ENCODE measurements at regions not wholly inside any gene's neighbourhood (a gene's known extent, or its start where the extent isn't known, plus 50 kb on each side); places are given as distances from the start of the nearest gene placed in this dataset.

DNA sequence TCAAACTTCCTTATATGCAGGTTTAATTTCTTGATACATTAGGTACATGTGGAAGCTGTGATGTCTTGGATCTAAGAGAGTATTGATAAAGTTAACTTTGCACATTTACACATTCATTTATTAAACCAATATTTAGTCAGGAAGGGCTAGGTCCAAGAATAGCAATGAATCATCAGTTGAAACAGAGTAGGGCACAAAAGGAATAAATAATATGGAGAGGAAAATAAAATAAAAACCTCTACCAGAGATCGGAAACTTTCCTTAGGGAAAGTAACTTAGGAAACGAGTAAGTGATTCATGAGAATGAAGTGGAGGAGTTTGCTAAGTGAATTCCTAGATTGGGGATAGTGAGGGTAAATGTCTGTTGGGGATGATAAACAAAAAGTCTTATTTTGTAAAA, 259.4 kb upstream of the DACH1 start:
- H3K9me2 ChIP-seq (ENCODE audit: insufficient read depth) = no peaks in the 10 kb centered on the region
- CTCF ChIA-PET = no interaction called here
- intact Hi-C loops (cut with micrococcal nuclease) = no loop called here
- H3K4me3 ChIP-seq (replicated peaks in 1 of 2; ENCODE audit: low read depth in 1 of 2, low read length in 2 of 2) = no peak overlapping the region
- H3K9me3 ChIP-seq (ENCODE audit: control insufficient read depth in 1 of 2, insufficient read depth in 1 of 2, low read depth in 1 of 2, low read length in 2 of 2) = no peaks in the 10 kb centered on the region; a peak in 1 of 4 replicates
- H3K36me3 ChIP-seq (ENCODE audit: control insufficient read depth in 1 of 2, insufficient read depth in 2 of 2, low read length in 2 of 2) = no peaks in the 10 kb centered on the region
- ATAC-seq (no peak), DNase-seq (ENCODE audit: low read depth, low spot score) (no peak)
- no peaks in the 10 kb centered on the region for H3K4me1 ChIP-seq (ENCODE audit: control insufficient read depth in 1 of 2, insufficient read depth in 2 of 2, low read length in 2 of 2)
- H3K79me2 ChIP-seq (ENCODE audit: insufficient read depth, low read length) = no peaks in the 10 kb centered on the region
- no peaks in the 10 kb centered on the region for H4K20me1 ChIP-seq (ENCODE audit: insufficient read depth)
- POLR2A ChIA-PET = no interaction called here
- H2AFZ ChIP-seq (ENCODE audit: low read depth, low read length, poor library complexity, severe bottlenecking) = no peak overlapping the region
- no TSS peak for BruUV-seq (replicated peaks)
- no peak overlapping the region for H3K9ac ChIP-seq (ENCODE audit: low read length)
- H3K27ac ChIP-seq (ENCODE audit: low read depth, low read length) = no peak overlapping the region
- no peak overlapping the region for H3K4me2 ChIP-seq (ENCODE audit: low read length)
- no peaks in the 10 kb centered on the region for H3K27me3 ChIP-seq (ENCODE audit: insufficient read depth, low read length)
- TF ChIP-seq ZBTB33 (IDR thresholded peaks at IDR 0.05; ENCODE audit: extremely low read depth, insufficient replicate concordance, low read length) (no peak), SP1 (IDR thresholded peaks at IDR 0.05; ENCODE audit: low read depth) (no peak), ZNF274 (IDR thresholded peaks at IDR 0.05; ENCODE audit: low read depth, low read length) (no peak), RAD21 (IDR thresholded peaks at IDR 0.05; ENCODE audit: low read depth) (no peak), ATF3 (IDR thresholded peaks at IDR 0.05) (no peak), POLR2AphosphoS5 (IDR thresholded peaks at IDR 0.05; ENCODE audit: low read depth, low read length) (no peak), JUND (IDR thresholded peaks at IDR 0.05) (no peak), TCF7L2 (IDR thresholded peaks at IDR 0.05; ENCODE audit: borderline replicate concordance, extremely low read depth, insufficient read depth, insufficient read length) (no peak), CEBPB (IDR thresholded peaks at IDR 0.05; ENCODE audit: low read depth) (no peak), EZH2 (IDR thresholded peaks at IDR 0.05) (no peak), SIN3A (IDR thresholded peaks at IDR 0.05; ENCODE audit: low read depth) (no peak), CBX3 (IDR thresholded peaks at IDR 0.05; ENCODE audit: low read depth) (no peak), ELF1 (IDR thresholded peaks at IDR 0.05; ENCODE audit: borderline replicate concordance, low read depth) (no peak), EZH2phosphoT487 (IDR thresholded peaks at IDR 0.05; ENCODE audit: borderline replicate concordance) (no peak), EGR1 (IDR thresholded peaks at IDR 0.05; ENCODE audit: low read depth) (no peak), ZFX (IDR thresholded peaks at IDR 0.05) (no peak), YY1 (IDR thresholded peaks at IDR 0.05; ENCODE audit: extremely low read depth, insufficient replicate concordance, low read depth, low read length) (no peak)
- TF ChIP-seq, protein P1, sequence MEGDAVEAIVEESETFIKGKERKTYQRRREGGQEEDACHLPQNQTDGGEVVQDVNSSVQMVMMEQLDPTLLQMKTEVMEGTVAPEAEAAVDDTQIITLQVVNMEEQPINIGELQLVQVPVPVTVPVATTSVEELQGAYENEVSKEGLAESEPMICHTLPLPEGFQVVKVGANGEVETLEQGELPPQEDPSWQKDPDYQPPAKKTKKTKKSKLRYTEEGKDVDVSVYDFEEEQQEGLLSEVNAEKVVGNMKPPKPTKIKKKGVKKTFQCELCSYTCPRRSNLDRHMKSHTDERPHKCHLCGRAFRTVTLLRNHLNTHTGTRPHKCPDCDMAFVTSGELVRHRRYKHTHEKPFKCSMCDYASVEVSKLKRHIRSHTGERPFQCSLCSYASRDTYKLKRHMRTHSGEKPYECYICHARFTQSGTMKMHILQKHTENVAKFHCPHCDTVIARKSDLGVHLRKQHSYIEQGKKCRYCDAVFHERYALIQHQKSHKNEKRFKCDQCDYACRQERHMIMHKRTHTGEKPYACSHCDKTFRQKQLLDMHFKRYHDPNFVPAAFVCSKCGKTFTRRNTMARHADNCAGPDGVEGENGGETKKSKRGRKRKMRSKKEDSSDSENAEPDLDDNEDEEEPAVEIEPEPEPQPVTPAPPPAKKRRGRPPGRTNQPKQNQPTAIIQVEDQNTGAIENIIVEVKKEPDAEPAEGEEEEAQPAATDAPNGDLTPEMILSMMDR (IDR thresholded peaks at IDR 0.05 in 2 of 3, conservative IDR thresholded peaks at IDR 0.05 in 1 of 3; ENCODE audit: borderline replicate concordance in 1 of 3, insufficient read depth in 1 of 3, low read depth in 2 of 3, low read length in 2 of 3) = no peak
- TF ChIP-seq, protein P2, sequence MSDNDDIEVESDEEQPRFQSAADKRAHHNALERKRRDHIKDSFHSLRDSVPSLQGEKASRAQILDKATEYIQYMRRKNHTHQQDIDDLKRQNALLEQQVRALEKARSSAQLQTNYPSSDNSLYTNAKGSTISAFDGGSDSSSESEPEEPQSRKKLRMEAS (IDR thresholded peaks at IDR 0.05) = no peak
- TF ChIP-seq, protein P3, sequence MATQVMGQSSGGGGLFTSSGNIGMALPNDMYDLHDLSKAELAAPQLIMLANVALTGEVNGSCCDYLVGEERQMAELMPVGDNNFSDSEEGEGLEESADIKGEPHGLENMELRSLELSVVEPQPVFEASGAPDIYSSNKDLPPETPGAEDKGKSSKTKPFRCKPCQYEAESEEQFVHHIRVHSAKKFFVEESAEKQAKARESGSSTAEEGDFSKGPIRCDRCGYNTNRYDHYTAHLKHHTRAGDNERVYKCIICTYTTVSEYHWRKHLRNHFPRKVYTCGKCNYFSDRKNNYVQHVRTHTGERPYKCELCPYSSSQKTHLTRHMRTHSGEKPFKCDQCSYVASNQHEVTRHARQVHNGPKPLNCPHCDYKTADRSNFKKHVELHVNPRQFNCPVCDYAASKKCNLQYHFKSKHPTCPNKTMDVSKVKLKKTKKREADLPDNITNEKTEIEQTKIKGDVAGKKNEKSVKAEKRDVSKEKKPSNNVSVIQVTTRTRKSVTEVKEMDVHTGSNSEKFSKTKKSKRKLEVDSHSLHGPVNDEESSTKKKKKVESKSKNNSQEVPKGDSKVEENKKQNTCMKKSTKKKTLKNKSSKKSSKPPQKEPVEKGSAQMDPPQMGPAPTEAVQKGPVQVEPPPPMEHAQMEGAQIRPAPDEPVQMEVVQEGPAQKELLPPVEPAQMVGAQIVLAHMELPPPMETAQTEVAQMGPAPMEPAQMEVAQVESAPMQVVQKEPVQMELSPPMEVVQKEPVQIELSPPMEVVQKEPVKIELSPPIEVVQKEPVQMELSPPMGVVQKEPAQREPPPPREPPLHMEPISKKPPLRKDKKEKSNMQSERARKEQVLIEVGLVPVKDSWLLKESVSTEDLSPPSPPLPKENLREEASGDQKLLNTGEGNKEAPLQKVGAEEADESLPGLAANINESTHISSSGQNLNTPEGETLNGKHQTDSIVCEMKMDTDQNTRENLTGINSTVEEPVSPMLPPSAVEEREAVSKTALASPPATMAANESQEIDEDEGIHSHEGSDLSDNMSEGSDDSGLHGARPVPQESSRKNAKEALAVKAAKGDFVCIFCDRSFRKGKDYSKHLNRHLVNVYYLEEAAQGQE (IDR thresholded peaks at IDR 0.05; ENCODE audit: low read depth) = no peak
- RAD21 ChIA-PET (ENCODE audit: low non-redundant PET in 1 of 2, low total read pairs in 2 of 2, uncharacterized antibody in 2 of 2, unreplicated experiment in 2 of 2) = no interaction called here
